GM19043 (cell line): ENCODE measurements at regions not wholly inside any gene's neighbourhood (a gene's known extent, or its start where the extent isn't known, plus 50 kb on each side); places are given as distances from the start of the nearest gene placed in this dataset.
A peak's percentile ranks its signal among the peaks of the same experiment; 100 is the strongest.

Experiments used
- ATAC-seq: cut with Tn5 transposase; IDR thresholded peaks from one replicate; pipeline ENCODE4 v1.9.1; 2021; ENCODE audit warnings: low read depth; ENCODE audit not compliant: unreplicated experiment

DNA sequence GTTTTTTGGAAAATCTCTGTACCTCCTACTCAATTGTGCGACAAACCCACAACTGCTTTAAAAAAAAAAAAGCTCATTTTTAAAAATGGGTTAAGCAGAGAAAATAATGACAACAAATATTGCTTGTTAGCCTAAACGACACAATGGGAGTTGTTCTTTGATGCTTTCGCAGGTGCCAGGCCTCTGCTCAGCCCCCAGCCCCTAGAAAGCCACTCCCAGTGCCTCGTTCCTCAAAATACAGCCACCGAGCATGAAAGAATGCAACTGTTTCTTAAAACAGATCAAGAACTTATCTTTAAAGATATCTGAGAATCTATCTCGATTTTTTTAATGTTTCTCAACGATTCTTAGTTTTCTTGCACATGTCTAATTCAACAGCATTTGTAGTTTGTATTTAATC is 85.2 kb upstream of the PFKP start:
- ATAC-seq, result no peak

- no peak for ATAC-seq
Measured at GRCh38 chr10:2981361-2981801, 86.0 kb upstream of the PFKP start.

GRCh38 chr10:2980791-2981360 is 86.5 kb upstream of the PFKP start:
- ATAC-seq, result peak; percentile 48

DNA sequence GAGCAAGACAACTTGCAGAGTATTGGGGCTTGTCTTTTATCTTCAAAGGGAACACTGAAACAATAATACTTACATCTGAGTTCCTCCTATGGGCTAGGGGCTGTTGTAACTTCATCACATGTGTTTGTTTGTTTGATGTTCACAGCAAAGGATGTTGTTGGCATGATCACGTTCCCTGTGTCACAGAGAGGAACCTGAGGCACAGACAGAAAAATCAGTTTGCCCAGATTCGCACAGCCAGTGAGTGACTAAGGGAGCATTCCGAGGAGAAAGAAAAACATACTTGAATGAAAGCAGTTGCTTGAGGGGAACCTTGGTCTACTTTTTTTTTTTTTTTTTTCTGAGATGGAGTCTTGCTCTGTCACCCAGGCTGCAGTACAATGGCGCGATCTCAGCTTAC is 87.2 kb upstream of the PFKP start:
- no peak for ATAC-seq

DNA sequence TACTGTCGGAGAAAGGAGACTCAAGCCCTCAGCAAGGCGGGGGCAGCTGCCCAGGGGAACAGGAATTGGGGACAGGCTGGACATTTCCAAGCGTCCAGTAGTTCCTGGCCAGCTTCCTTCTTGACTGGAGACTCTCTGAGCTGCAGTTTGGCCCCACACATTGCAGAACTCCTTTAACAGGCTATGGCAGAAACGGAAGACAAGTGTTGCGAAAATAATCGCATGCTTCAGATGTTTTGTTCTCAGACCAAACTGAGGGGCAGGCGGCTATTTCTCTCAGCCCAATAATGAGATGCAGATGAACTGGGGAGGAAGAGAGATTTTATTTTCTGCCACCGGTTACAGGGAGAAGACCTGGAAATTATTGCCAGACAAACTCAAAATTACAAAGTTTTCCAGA is 88.0 kb upstream of the PFKP start:
- ATAC-seq, result no peak

DNA sequence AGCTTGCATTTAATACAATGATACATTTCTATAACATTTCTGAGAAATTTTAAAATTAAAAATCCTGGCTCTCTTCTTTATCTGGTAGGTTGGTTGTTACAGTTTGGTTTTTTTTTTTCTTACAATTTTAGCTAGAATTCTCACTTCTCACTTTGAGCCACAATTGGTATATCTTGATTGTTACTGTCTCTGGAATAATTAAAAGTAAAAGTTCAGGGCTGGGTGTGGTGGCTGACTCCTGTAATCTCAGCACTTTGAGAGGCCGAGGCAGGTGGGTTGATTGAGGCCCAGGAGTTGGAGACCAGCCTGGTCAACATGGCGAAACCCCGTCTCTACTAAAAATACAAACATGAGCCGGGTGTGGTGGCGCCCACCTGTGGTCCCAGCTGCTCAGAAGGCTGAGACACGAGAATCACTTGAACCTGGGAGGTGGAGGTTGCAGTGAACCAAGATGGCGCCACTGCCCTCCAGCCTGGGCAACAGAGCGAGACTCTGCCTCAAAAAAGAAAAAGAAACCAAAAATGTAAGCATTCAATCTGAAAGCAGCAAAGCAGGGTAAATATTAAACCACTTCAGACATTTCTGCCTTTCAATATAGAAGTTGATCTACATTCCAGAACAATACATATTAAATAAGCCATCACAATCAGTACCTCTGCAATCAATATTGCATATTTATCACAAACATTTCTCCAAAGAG is 88.6 kb upstream of the PFKP start:
- ATAC-seq, result peak; percentile 56

GRCh38 chr10:2978111-2978510 is 89.2 kb upstream of the PFKP start:
- ATAC-seq, result peak; percentile 39

- ATAC-seq, result no peak
Measured at GRCh38 chr10:2974503-2975207, 92.7 kb upstream of the PFKP start.

GRCh38 chr10:2974083-2974482 is 93.3 kb upstream of the PFKP start:
- ATAC-seq, result no peak

DNA sequence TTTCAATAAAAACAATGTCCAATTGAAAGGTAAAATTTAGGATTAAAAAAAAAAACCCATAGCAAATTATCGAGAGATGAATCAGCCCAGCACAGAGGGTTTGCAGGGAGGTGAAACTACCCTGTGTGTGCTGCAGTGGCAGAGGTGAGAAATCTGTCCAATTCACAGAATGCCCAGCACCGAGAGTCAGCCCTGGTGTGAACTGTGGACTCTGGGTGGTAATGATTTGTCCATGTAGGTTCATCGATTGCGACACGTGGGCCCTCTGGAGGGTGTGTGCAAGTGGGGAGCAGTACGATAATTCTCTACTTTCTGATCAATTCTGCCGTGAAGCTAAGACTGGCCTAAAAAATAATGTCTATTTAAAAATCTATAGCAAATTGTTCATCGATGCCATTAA is 94.5 kb upstream of the PFKP start:
- ATAC-seq, result no peak

DNA sequence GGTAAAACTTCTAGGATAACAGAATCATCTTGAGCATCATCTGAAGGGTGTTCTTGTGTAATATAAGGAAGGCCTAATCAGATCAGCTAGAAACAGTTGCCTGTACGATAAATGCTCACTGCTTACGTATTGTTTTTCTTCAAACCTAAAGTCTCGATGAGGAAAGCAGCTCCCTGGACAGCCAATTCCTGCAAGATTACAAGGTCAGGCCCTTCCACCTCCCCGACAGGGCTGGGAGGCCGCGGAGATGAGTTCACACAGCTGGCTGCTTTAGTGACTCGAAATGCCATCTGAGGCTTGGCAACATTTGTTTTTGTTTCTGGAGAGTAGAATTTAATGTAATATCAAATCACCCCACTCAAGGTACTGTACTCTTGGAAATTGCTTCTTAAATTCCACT is 95.1 kb upstream of the PFKP start:
- ATAC-seq, result no peak

DNA sequence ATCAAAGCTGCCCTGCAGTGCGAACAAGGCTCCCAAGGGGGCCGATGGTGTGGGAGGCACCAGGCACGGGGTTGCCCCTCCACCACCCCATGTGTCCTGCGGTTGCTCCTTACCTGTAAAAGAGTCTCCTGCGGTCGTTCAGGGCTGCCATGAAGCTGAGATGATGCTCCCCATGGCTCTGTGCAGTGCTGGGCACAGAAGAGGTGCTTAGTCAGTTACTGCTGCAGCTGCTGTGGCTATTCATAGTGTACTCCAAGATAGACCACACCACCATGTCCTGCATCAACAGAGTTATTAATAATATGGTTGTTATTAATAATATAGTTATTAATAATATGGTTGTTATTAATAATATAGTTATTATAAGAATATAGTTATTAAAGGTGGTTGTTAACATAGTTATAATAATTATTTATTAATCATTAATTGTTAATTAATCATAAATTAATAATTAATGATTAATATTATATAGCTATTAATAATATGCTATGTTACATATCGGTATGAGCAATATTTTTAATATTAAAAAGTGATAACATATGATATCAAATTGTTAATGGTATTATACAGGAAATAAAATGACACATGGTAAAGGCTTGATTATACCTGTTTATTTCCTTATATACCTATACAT is 97.0 kb upstream of the PFKP start:
- ATAC-seq, result no peak

DNA sequence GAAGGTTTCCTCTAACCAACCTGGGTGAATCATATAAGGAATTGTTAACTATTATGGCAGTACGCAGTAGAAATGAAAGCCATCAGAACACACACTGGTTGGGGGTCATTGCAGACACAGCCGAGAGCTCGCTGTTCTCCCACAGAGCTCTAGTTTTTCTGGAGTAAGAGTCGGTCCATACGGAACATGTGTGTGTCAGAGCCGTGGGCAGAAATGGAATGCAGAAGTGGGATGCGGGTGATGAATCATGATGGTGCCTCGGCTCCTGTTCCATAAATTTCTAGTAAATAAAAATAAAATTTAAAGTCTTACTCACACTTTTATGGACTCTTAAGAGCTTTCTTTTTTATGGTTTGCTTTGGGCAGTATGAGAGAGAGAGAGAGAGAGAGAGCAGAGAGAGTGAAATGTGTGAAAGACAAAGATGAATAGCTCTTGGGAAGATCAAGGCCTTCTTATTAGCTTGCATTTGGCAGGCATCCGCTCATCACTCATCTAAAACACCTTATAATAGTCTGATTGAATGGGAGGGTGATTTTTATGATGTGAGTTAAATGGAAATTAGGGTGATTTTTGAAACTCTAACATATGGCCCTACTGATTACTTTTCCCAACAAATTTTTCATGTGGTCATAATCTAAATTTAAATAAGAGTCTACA is 98.8 kb upstream of the PFKP start:
- ATAC-seq, result no peak

DNA sequence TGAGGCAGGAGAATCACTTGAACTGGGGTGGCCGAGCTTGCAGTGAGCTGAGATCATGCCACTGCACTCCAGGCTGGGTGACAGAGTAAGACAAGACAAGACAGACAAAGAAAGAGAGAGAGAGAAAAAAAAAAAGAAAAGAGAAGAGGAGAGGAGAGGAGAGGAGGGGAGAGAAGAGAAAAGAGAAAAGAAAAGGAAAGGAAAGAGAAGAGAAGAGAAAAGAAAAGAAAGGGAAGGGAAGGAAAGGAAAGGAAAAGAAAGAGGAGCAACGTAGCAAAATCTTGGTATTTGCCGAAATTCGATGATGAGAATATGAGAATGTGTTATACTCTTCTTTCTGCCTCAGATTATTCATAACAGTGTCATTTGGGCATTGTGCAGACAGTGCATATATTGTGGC is 101.2 kb upstream of the PFKP start:
- ATAC-seq, result no peak

GRCh38 chr10:2964632-2965296 is 102.6 kb upstream of the PFKP start:
- no peak for ATAC-seq

- no peak for ATAC-seq
Measured at GRCh38 chr10:2963889-2964631, 103.3 kb upstream of the PFKP start.

GRCh38 chr10:2962194-2962593 is 105.2 kb upstream of the PFKP start:
- no peak for ATAC-seq

GRCh38 chr10:2958659-2959058 is 108.7 kb upstream of the PFKP start:
- no peak for ATAC-seq

DNA sequence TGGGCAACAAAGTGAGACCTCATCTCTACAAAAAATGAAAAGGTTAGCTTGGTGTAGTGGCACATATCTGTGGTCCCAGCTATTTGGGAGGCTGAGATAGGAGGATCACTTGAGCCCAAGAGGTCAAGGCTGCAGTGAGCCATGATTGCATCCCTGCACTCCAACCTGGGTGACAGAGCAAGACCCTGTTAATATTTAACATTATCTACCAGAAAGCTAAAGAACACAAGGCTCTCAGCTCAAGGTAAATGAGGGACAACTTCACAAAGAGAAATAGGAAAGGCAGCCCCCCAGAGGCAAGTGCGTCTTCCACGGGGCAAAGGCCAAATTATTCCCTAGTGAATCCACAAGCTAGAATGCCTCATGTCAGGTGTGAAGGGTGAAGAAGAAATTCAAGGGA is 109.6 kb upstream of the PFKP start:
- no peak for ATAC-seq

DNA sequence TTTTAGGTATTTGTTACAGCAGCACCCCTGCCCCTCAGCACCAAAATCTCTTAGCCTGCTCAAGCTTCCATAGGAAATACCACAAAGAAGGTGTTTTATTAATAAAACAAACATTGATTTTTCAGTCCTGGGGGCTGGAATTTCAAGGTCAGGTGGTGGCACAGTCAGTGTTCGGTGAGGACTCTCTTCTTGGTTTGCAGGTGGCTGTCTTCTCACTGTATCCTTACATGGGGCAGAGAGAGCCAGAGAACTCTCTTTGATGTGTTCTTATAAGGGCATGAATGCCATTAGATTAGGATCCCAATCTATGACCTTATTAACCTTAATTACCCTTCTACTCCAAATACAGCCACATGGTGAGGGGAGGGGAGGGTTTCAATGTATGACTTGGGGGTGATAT is 112.3 kb upstream of the PFKP start:
- ATAC-seq, result no peak
